H9 (cell line): ENCODE measurements at regions not wholly inside any gene's neighbourhood (a gene's known extent, or its start where the extent isn't known, plus 50 kb on each side); places are given as distances from the start of the nearest gene placed in this dataset.

Experiments used
- DNase-seq: peaks from one replicate; pipeline ENCODE4 v3.0.0-alpha.2; 2017
- H2AFZ ChIP-seq: one replicate; pipeline ENCODE4 v1.6.1; 2013; ENCODE audit warnings: mild to moderate bottlenecking, low read length, control low read depth, moderate library complexity
- H2AK5ac ChIP-seq: 2 replicates; pipeline ENCODE4 v1.6.1; 2013; ENCODE audit warnings: low read length, control low read depth, mixed read lengths; ENCODE audit not compliant: insufficient read length
- H2BK120ac ChIP-seq: one replicate; pipeline ENCODE4 v1.6.1; 2013; ENCODE audit warnings: low read depth, mild to moderate bottlenecking, low read length, control low read depth, inconsistent platforms; ENCODE audit not compliant: poor library complexity, severe bottlenecking
- H2BK12ac ChIP-seq: 2 replicates; pipeline ENCODE4 v1.6.1; 2013; ENCODE audit warnings: low read length, control low read depth, mixed read lengths, low read depth; ENCODE audit not compliant: insufficient read length
- H2BK15ac ChIP-seq: 2 replicates; pipeline ENCODE4 v1.6.1; 2013; ENCODE audit warnings: low read depth, low read length, control low read depth
- H2BK20ac ChIP-seq: one replicate; pipeline ENCODE4 v1.6.1; 2013; ENCODE audit warnings: low read depth, mild to moderate bottlenecking, low read length, control low read depth, inconsistent platforms; ENCODE audit not compliant: poor library complexity, severe bottlenecking
- H2BK5ac ChIP-seq: 2 replicates; pipeline ENCODE4 v1.6.1; 2013; ENCODE audit warnings: low read length, control low read depth, mixed read lengths; ENCODE audit not compliant: insufficient read length
- H3K14ac ChIP-seq: 2 replicates; pipeline ENCODE4 v1.6.1; 2013; ENCODE audit warnings: low read length, control low read depth; ENCODE audit not compliant: insufficient read depth
- H3K18ac ChIP-seq: 2 replicates; pipeline ENCODE4 v1.6.1; 2013; ENCODE audit warnings: low read depth, mild to moderate bottlenecking, mixed read lengths, low read length, control low read depth; ENCODE audit not compliant: insufficient read length
- H3K23ac ChIP-seq: 2 replicates; pipeline ENCODE4 v1.6.1; 2013; ENCODE audit warnings: low read length, control low read depth, mixed read lengths, low read depth; ENCODE audit not compliant: insufficient read length
- H3K23me2 ChIP-seq: 2 replicates; pipeline ENCODE4 v1.6.1; 2013; ENCODE audit warnings: low read depth, mild to moderate bottlenecking, mixed read lengths, low read length, control low read depth; ENCODE audit not compliant: insufficient read length, poor library complexity, severe bottlenecking
- H3K27ac ChIP-seq: 2 replicates; pipeline ENCODE4 v1.5.1; 2013; ENCODE audit warnings: low read length, control low read depth, mixed read lengths, low read depth; ENCODE audit not compliant: insufficient read length
- H3K27me3 ChIP-seq: 2 replicates; pipeline ENCODE4 v1.6.1; 2013; ENCODE audit warnings: low read length, control low read depth, inconsistent platforms; ENCODE audit not compliant: insufficient read depth
- H3K4ac ChIP-seq: 2 replicates; pipeline ENCODE4 v1.6.1; 2013; ENCODE audit warnings: low read depth, mild to moderate bottlenecking, control low read depth, inconsistent platforms, low read length, moderate library complexity
- H3K4me1 ChIP-seq: 2 replicates; pipeline ENCODE4 v1.6.1; 2013; ENCODE audit warnings: low read length, control low read depth, inconsistent platforms; ENCODE audit not compliant: insufficient read depth
- H3K4me2 ChIP-seq: 2 replicates; pipeline ENCODE4 v1.6.1; 2013; ENCODE audit warnings: low read length, control low read depth, mixed read lengths; ENCODE audit not compliant: insufficient read length, insufficient read depth
- H3K56ac ChIP-seq: 2 replicates; pipeline ENCODE4 v1.6.1; 2013; ENCODE audit warnings: low read depth, mild to moderate bottlenecking, mixed read lengths, low read length, control low read depth; ENCODE audit not compliant: insufficient read length
- H3K79me1 ChIP-seq: 2 replicates; pipeline ENCODE4 v1.6.1; 2013; ENCODE audit warnings: low read depth, mild to moderate bottlenecking, moderate library complexity, low read length, control low read depth, inconsistent platforms; ENCODE audit not compliant: insufficient read depth, poor library complexity, severe bottlenecking
- H3K79me2 ChIP-seq: 2 replicates; pipeline ENCODE4 v1.6.1; 2013; ENCODE audit warnings: low read length, control low read depth, inconsistent platforms; ENCODE audit not compliant: insufficient read depth
- H3K9ac ChIP-seq: 2 replicates; pipeline ENCODE4 v1.6.1; 2013; ENCODE audit warnings: low read length, control low read depth, mixed read lengths; ENCODE audit not compliant: insufficient read length; ENCODE audit errors: extremely low read depth
- H3K9me3 ChIP-seq: one replicate; pipeline ENCODE4 v1.6.1; 2013; ENCODE audit warnings: low read depth, low read length, inconsistent platforms; ENCODE audit not compliant: control insufficient read depth
- H3T11ph ChIP-seq: one replicate; pipeline ENCODE4 v1.6.1; 2013; ENCODE audit warnings: mild to moderate bottlenecking, low read length, control low read depth, inconsistent platforms
- H4K20me1 ChIP-seq: one replicate; pipeline ENCODE4 v1.6.1; 2013; ENCODE audit not compliant: control insufficient read depth, insufficient read length, insufficient read depth
- H4K5ac ChIP-seq: 2 replicates; pipeline ENCODE4 v1.6.1; 2013; ENCODE audit warnings: low read depth, mild to moderate bottlenecking, mixed read lengths, low read length, control low read depth; ENCODE audit not compliant: insufficient read length
- H4K8ac ChIP-seq: replicated peaks from 2 replicates; pipeline ENCODE4 v1.6.1; 2013; ENCODE audit warnings: low read length, control low read depth, mixed read lengths, low read depth; ENCODE audit not compliant: insufficient read length
- H4K91ac ChIP-seq: 2 replicates; pipeline ENCODE4 v1.6.1; 2013; ENCODE audit warnings: low read depth, mild to moderate bottlenecking, moderate library complexity, mixed read lengths, low read length, control low read depth; ENCODE audit not compliant: insufficient read length
- H3K27ac Mint-ChIP-seq, 3 experiments: 2 replicates in 2 of 3; 3 replicates in 1 of 3; pipeline ENCODE4 v1.8.0; 2020 to 2021; ENCODE audit warnings: mixed read lengths in 3 of 3, mild to moderate bottlenecking in 1 of 3, moderate library complexity in 1 of 3
- H3K27me3 Mint-ChIP-seq: 2 replicates; pipeline ENCODE4 v1.8.0; 2021; ENCODE audit warnings: low read depth, mild to moderate bottlenecking, moderate library complexity, mixed read lengths
- H3K36me3 Mint-ChIP-seq, 3 experiments: 2 replicates in 2 of 3; 3 replicates in 1 of 3; pipeline ENCODE4 v1.8.0; 2020 to 2021; ENCODE audit warnings: low read depth in 3 of 3, mixed read lengths in 3 of 3; ENCODE audit not compliant: insufficient read depth in 1 of 3
- H3K4me1 Mint-ChIP-seq, 2 experiments: 2 replicates each; pipeline ENCODE4 v1.8.0; 2020; ENCODE audit warnings: mixed read lengths in 2 of 2
- H3K4me3 Mint-ChIP-seq, 2 experiments: 2 replicates in 1 of 2; 3 replicates in 1 of 2; pipeline ENCODE4 v1.8.0; 2020 to 2021; ENCODE audit warnings: mild to moderate bottlenecking in 2 of 2, mixed read lengths in 2 of 2, moderate library complexity in 1 of 2
- H3K9me3 Mint-ChIP-seq, 2 experiments: 2 replicates in 1 of 2; 3 replicates in 1 of 2; pipeline ENCODE4 v1.8.0; 2020; ENCODE audit warnings: mild to moderate bottlenecking in 2 of 2, mixed read lengths in 2 of 2, moderate library complexity in 1 of 2
- WGBS: extraction: QIAGEN DNeasy Blood & Tissue Kit; methylation state at CpG from one replicate; pipeline ENCODE4 v1.1.7; 2013; ENCODE audit warnings: missing lambda C conversion rate, low lambda C conversion rate, mixed read lengths; ENCODE audit not compliant: insufficient read length; ENCODE audit errors: extremely low coverage; 5-methylcytosine and 5-hydroxymethylcytosine counted together
- TF ChIP-seq, protein P1 (sequence below): fragments of 200-600 bp; sonication (generic); conservative IDR thresholded peaks from 3 replicates; pipeline ENCODE4 v1.8.0; 2021; ENCODE audit warnings: antibody characterized with exemption, mild to moderate bottlenecking

DNA sequence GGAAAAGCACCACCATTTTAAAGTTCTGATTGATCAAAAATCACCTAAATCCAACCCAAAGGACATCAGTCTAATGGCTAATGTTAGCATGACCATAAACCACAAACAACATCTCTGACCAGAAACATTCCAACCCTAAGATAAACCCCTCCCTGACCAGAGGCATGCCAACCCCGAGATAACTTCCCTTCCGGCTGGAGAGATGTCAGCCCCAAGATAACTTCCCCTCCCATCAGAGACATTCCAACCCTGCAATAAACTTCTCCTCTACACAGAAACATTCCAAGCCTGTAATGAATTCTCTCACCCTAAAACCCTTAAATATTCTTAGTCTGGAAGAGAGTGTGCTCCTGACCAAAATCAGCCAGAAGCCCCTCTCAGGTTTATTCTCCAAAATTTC lies 364.3 kb downstream of the KCNN2 start:
- H3K4me3 Mint-ChIP-seq, result no peak overlapping the region
- Histone ChIP-seq H3K27ac (no peak overlapping the region), H3K79me1 (no peaks in the 10 kb centered on the region), H2BK15ac (no peak overlapping the region), H3K4ac (no peak overlapping the region), H4K8ac (no peak overlapping the region), H2AK5ac (no peak overlapping the region), H3K23ac (no peak overlapping the region), H2BK20ac (no peak overlapping the region), H3K79me2 (no peaks in the 10 kb centered on the region; the same call in 1 of the 2 replicates), H2BK120ac (no peak overlapping the region), H3K9me3 (no peaks in the 10 kb centered on the region), H3K56ac (no peak overlapping the region), H2AFZ (no peak overlapping the region), H3K9ac (no peak overlapping the region), H3K18ac (no peak overlapping the region), H2BK5ac (no peak overlapping the region), H3K4me2 (no peak overlapping the region), H3T11ph (no peak overlapping the region), H2BK12ac (no peak overlapping the region), H4K5ac (no peak overlapping the region), H4K20me1 (no peaks in the 10 kb centered on the region), H4K91ac (no peak overlapping the region), H3K23me2 (no peaks in the 10 kb centered on the region), H3K27me3 (no peaks in the 10 kb centered on the region), H3K14ac (no peak overlapping the region), H3K4me1 (no peaks in the 10 kb centered on the region)
- DNase-seq, result no peak
- no CpG with 5 or more reads among the region's 2 CpGs for WGBS
- H3K9me3 Mint-ChIP-seq, result peaks cover 13 to 34% of the 10 kb centered on the region in 2 experiments
- no peaks in the 10 kb centered on the region for H3K4me1 Mint-ChIP-seq
- H3K36me3 Mint-ChIP-seq, result peaks cover 9 to 23% (median 11%) of the 10 kb centered on the region in 3 experiments
- no peaks in the 10 kb centered on the region for H3K27me3 Mint-ChIP-seq
- TF ChIP-seq, protein P1, sequence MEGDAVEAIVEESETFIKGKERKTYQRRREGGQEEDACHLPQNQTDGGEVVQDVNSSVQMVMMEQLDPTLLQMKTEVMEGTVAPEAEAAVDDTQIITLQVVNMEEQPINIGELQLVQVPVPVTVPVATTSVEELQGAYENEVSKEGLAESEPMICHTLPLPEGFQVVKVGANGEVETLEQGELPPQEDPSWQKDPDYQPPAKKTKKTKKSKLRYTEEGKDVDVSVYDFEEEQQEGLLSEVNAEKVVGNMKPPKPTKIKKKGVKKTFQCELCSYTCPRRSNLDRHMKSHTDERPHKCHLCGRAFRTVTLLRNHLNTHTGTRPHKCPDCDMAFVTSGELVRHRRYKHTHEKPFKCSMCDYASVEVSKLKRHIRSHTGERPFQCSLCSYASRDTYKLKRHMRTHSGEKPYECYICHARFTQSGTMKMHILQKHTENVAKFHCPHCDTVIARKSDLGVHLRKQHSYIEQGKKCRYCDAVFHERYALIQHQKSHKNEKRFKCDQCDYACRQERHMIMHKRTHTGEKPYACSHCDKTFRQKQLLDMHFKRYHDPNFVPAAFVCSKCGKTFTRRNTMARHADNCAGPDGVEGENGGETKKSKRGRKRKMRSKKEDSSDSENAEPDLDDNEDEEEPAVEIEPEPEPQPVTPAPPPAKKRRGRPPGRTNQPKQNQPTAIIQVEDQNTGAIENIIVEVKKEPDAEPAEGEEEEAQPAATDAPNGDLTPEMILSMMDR, result no peak
- no peak overlapping the region for H3K27ac Mint-ChIP-seq
